WTC11 (cell line): ENCODE measurements at regions not wholly inside any gene's neighbourhood (a gene's known extent, or its start where the extent isn't known, plus 50 kb on each side); places are given as distances from the start of the nearest gene placed in this dataset.
A peak's percentile ranks its signal among the peaks of the same experiment; 100 is the strongest.

Experiments used
- ATAC-seq: fragments of 200-7000 bp; cut with Tn5 transposase; 2 replicates; pipeline ENCODE4 v1.10.0; 2021; ENCODE audit warnings: mild to moderate bottlenecking, moderate library complexity
- CTCF ChIA-PET: fragments of 300-600 bp; sonication (Branson Sonifier 250); formaldehyde crosslinking; loops from one replicate; lab custom pipeline; 2021; ENCODE audit warnings: antibody characterized with exemption; lab: Charles Lee
- POLR2A ChIA-PET: fragments of 350-600 bp; sonication (Branson Sonifier 250); formaldehyde crosslinking; loops from one replicate; lab custom pipeline; 2021; ENCODE audit warnings: antibody characterized with exemption; lab: Charles Lee
- DNase-seq: peaks from one replicate; pipeline ENCODE4 v3.0.0; 2021; ENCODE audit warnings: low spot score
- H3K27ac Mint-ChIP-seq: 2 replicates; pipeline ENCODE4 v1.8.0; 2021; ENCODE audit warnings: mixed read lengths
- H3K27me3 Mint-ChIP-seq: 2 replicates; pipeline ENCODE4 v1.8.0; 2021; ENCODE audit warnings: low read depth, mild to moderate bottlenecking, moderate library complexity, mixed read lengths
- H3K36me3 Mint-ChIP-seq: 2 replicates; pipeline ENCODE4 v1.8.0; 2021; ENCODE audit warnings: mixed read lengths
- H3K4me1 Mint-ChIP-seq: 2 replicates; pipeline ENCODE4 v1.8.0; 2022; ENCODE audit warnings: mixed read lengths
- H3K4me3 Mint-ChIP-seq: 2 replicates; pipeline ENCODE4 v1.8.0; 2021; ENCODE audit warnings: mild to moderate bottlenecking, moderate library complexity, mixed read lengths
- H3K9me3 Mint-ChIP-seq: 2 replicates; pipeline ENCODE4 v1.8.0; 2021; ENCODE audit warnings: mixed read lengths
- NFE2L1 ChIP-seq: sonication (generic); formaldehyde crosslinking; IDR thresholded peaks from 2 replicates; pipeline ENCODE4 v1.8.1; 2023; ENCODE audit warnings: missing genetic modification reagents
- PREB ChIP-seq: sonication (generic); formaldehyde crosslinking; IDR thresholded peaks from 2 replicates; pipeline ENCODE4 v1.8.1; 2022; ENCODE audit warnings: mild to moderate bottlenecking, missing genetic modification reagents, moderate library complexity, borderline replicate concordance
- ZNF532 ChIP-seq: fragments of 250-450 bp; sonication (Bioruptor Pico); IDR thresholded peaks from 2 replicates; pipeline ENCODE4 v1.9.0; 2021; ENCODE audit warnings: mild to moderate bottlenecking, borderline replicate concordance
- TF ChIP-seq, protein P1 (sequence below): sonication (generic); formaldehyde crosslinking; conservative IDR thresholded peaks from 2 replicates; pipeline ENCODE4 v1.8.1; 2023; ENCODE audit warnings: mild to moderate bottlenecking, low read depth, missing genetic modification reagents, moderate library complexity
- TF ChIP-seq, protein P2 (sequence below): fragments of 200-600 bp; IDR thresholded peaks from 2 replicates; pipeline ENCODE4 v1.8.0; 2022; ENCODE audit warnings: antibody characterized with exemption
- TF ChIP-seq, protein P3 (sequence below): sonication (generic); formaldehyde crosslinking; IDR thresholded peaks from 2 replicates; pipeline ENCODE4 v1.8.1; 2023; ENCODE audit warnings: mild to moderate bottlenecking, missing genetic modification reagents, moderate library complexity

GRCh38 chr2:217654168-217654567 is 348.6 kb downstream of the TNS1 start (continued):
- TF ChIP-seq, protein P1, sequence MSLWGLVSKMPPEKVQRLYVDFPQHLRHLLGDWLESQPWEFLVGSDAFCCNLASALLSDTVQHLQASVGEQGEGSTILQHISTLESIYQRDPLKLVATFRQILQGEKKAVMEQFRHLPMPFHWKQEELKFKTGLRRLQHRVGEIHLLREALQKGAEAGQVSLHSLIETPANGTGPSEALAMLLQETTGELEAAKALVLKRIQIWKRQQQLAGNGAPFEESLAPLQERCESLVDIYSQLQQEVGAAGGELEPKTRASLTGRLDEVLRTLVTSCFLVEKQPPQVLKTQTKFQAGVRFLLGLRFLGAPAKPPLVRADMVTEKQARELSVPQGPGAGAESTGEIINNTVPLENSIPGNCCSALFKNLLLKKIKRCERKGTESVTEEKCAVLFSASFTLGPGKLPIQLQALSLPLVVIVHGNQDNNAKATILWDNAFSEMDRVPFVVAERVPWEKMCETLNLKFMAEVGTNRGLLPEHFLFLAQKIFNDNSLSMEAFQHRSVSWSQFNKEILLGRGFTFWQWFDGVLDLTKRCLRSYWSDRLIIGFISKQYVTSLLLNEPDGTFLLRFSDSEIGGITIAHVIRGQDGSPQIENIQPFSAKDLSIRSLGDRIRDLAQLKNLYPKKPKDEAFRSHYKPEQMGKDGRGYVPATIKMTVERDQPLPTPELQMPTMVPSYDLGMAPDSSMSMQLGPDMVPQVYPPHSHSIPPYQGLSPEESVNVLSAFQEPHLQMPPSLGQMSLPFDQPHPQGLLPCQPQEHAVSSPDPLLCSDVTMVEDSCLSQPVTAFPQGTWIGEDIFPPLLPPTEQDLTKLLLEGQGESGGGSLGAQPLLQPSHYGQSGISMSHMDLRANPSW (CRISPR knock-in tag): no peak

DNA sequence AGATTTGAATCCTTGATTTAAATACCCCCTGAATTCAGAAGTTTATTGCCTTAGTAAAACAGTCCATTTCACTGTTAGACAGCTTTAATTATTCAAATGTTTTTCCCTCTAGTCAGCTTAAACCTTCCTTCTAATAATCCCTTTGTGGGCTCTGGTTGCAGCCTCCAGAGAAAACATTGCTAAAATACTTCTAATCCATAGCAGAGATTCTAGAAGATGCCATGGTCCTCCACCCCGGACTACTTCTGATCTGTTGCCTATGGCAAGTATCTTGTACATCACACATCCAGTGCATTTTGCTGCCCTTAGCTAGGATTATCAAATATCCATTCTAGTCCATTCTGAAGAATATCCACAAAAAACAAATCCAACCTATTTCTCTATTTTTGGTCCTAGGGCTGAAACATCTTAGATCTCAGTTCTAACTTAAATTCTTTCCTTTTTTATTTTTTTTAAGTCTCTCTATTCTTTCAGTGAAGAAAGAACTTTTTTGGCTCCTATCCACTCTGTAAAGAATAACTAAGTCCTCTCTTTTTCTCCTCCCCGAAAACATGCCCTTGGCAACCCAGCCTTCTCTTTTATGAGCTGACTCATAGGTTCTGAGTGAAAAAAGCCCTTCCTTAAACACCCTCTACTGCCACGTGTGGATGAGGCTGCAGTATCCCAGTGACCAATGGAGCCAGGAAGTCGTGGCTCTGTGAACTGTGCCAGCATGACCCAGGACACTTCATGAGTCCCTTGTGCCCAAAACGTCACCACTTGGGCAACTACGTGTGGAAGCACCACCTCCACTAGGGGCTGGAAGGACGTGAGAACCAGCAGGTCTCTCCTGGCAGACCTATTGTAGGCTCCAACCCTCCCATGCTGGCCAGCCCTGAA is 349.8 kb downstream of the TNS1 start:
- ChIA-PET CTCF (interaction anchor here (0.9 kb wide), 1 partner anchor 60 kb away, joined by 3 read pairs; no protein-coding TSS in a partner anchor), POLR2A (no interaction called here)
- no peaks in the 10 kb centered on the region for H3K9me3 Mint-ChIP-seq
- H3K4me3 Mint-ChIP-seq: no peak overlapping the region
- H3K36me3 Mint-ChIP-seq: no peaks in the 10 kb centered on the region
- no peaks in the 10 kb centered on the region for H3K27me3 Mint-ChIP-seq
- ATAC-seq: no peak
- no peak for DNase-seq
- no peak for TF ChIP-seq PREB (CRISPR knock-in tag)
- H3K27ac Mint-ChIP-seq: no peak overlapping the region
- H3K4me1 Mint-ChIP-seq: peaks cover 26% of the 10 kb centered on the region

DNA sequence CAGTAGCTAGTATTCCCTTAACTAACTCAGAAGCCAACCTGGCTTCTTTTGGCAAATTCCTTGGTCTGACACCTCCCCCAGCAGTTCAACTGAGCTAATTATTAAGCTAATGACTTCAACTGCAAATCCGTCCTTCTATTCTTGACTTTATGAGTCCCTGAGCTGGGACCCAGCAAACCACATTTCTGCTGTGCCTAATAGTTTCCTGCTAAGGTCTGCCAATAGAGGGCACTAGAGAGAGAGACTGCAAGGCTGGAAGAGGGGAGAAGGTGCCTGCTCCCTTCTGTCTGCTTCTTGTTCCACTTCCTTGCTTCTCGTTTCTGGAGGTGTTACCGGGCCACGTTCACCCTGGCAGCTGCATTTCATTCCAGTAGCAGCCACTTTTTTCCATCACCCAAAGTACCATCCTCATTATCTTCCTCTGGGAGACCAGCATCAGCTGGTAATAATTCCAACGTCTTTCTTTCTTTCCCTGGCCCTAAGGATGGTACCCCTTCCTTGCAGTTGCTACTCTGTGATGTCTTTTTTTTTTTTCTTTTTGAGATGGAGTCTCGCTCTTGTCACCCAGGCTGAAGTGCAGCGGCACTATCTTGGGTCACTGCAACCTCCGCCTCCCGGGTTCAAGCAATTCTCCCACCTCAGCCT is 352.0 kb downstream of the TNS1 start:
- H3K27ac Mint-ChIP-seq: no peak overlapping the region
- no peaks in the 10 kb centered on the region for H3K27me3 Mint-ChIP-seq
- peak; percentile 46 for DNase-seq
- TF ChIP-seq, protein P2, sequence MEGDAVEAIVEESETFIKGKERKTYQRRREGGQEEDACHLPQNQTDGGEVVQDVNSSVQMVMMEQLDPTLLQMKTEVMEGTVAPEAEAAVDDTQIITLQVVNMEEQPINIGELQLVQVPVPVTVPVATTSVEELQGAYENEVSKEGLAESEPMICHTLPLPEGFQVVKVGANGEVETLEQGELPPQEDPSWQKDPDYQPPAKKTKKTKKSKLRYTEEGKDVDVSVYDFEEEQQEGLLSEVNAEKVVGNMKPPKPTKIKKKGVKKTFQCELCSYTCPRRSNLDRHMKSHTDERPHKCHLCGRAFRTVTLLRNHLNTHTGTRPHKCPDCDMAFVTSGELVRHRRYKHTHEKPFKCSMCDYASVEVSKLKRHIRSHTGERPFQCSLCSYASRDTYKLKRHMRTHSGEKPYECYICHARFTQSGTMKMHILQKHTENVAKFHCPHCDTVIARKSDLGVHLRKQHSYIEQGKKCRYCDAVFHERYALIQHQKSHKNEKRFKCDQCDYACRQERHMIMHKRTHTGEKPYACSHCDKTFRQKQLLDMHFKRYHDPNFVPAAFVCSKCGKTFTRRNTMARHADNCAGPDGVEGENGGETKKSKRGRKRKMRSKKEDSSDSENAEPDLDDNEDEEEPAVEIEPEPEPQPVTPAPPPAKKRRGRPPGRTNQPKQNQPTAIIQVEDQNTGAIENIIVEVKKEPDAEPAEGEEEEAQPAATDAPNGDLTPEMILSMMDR: peak; percentile 20; the same call in 1 of the 2 replicates
- TF ChIP-seq ZNF532 (CRISPR knock-in tag): no peak
- POLR2A ChIA-PET: no interaction called here
- H3K4me3 Mint-ChIP-seq: no peak overlapping the region
- CTCF ChIA-PET: interaction anchor here (0.6 to 2.5 kb wide), 59 partner anchors 8 to 963 kb away, joined by 3 to 53 read pairs (median 4); partner anchors contain the start of gene IGFBP5
- no peaks in the 10 kb centered on the region for H3K9me3 Mint-ChIP-seq
- peak; percentile 95 for ATAC-seq
- H3K4me1 Mint-ChIP-seq: peaks cover 26% of the 10 kb centered on the region
- H3K36me3 Mint-ChIP-seq: no peaks in the 10 kb centered on the region

- ChIA-PET CTCF (interaction anchor here (0.6 to 2.5 kb wide), 58 partner anchors 8 to 963 kb away, joined by 3 to 53 read pairs (median 4); partner anchors contain the start of gene IGFBP5), POLR2A (no interaction called here)
- no peak for TF ChIP-seq NFE2L1 (CRISPR knock-in tag)
- TF ChIP-seq, protein P3, sequence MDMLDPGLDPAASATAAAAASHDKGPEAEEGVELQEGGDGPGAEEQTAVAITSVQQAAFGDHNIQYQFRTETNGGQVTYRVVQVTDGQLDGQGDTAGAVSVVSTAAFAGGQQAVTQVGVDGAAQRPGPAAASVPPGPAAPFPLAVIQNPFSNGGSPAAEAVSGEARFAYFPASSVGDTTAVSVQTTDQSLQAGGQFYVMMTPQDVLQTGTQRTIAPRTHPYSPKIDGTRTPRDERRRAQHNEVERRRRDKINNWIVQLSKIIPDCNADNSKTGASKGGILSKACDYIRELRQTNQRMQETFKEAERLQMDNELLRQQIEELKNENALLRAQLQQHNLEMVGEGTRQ (CRISPR knock-in tag): peak; percentile 57
- Mint-ChIP-seq H3K27ac (no peak overlapping the region), H3K4me3 (no peak overlapping the region), H3K36me3 (no peaks in the 10 kb centered on the region), H3K27me3 (no peaks in the 10 kb centered on the region), H3K4me1 (peaks cover 26% of the 10 kb centered on the region), H3K9me3 (no peaks in the 10 kb centered on the region)
- DNase-seq (no peak), ATAC-seq (peak; percentile 79)
Observed at GRCh38 chr2:217650229-217650628, 352.6 kb downstream of the TNS1 start.
